Transverse colon (tissue), 4 donors: ENCODE measurements at regions not wholly inside any gene's neighbourhood (a gene's known extent, or its start where the extent isn't known, plus 50 kb on each side); places are given as distances from the start of the nearest gene placed in this dataset.

Experiments
- POLR2A ChIP-seq: fragments of 450-650 bp; IDR thresholded peaks from one replicate; pipeline ENCODE4 v1.6.1; 2016; ENCODE audit warnings: antibody characterized with exemption, mild to moderate bottlenecking, moderate library complexity
- POLR2AphosphoS5 ChIP-seq, 3 donors: sonication (generic); formaldehyde crosslinking; IDR thresholded peaks; one replicate each; pipeline ENCODE4 v1.6.1; 2016; ENCODE audit warnings: antibody characterized with exemption in 3 of 3
- TF ChIP-seq, protein P1 (sequence below), 5 experiments: fragments of 200-600 bp in 3 of 5; fragments of 450-650 bp in 2 of 5; sonication (generic) in 3 of 5; IDR thresholded peaks; 1 replicate in 2 of 5; 2 replicates in 3 of 5; pipeline ENCODE4 v1.5.1; 2016 to 2017; ENCODE audit warnings: antibody characterized with exemption in 5 of 5, inconsistent platforms in 3 of 5, mild to moderate bottlenecking in 2 of 5, moderate library complexity in 1 of 5

DNA sequence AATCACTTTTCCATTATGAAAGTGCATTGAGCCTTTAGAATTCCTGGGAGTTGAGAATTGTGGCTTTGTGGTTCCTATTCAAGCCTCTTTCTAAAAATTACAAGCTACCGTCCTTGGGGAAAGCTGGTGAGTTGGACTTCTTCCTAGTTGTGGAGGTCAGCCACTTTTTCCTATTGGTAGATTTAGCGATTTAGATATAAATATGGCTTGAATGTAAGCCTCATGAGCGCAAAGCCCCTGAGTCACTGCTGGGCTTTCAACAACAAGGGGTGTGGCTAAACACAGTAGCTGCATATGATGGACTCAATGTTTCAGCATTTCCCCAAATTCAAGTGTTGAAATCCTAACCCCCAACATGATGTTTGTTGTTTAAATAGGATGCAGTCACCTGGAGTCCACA, 150.0 kb upstream of the IGFBP3 start:
- TF ChIP-seq, protein P1, sequence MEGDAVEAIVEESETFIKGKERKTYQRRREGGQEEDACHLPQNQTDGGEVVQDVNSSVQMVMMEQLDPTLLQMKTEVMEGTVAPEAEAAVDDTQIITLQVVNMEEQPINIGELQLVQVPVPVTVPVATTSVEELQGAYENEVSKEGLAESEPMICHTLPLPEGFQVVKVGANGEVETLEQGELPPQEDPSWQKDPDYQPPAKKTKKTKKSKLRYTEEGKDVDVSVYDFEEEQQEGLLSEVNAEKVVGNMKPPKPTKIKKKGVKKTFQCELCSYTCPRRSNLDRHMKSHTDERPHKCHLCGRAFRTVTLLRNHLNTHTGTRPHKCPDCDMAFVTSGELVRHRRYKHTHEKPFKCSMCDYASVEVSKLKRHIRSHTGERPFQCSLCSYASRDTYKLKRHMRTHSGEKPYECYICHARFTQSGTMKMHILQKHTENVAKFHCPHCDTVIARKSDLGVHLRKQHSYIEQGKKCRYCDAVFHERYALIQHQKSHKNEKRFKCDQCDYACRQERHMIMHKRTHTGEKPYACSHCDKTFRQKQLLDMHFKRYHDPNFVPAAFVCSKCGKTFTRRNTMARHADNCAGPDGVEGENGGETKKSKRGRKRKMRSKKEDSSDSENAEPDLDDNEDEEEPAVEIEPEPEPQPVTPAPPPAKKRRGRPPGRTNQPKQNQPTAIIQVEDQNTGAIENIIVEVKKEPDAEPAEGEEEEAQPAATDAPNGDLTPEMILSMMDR (IDR thresholded peaks at IDR 0.05): no peak
- no peak for TF ChIP-seq POLR2AphosphoS5 (IDR thresholded peaks at IDR 0.05)
- no peak for TF ChIP-seq POLR2A
